ENCODE measurements at regions not wholly inside any gene's neighbourhood (a gene's known extent, or its start where the extent isn't known, plus 50 kb on each side); places are given as distances from the start of the nearest gene placed in this dataset.

DNA sequence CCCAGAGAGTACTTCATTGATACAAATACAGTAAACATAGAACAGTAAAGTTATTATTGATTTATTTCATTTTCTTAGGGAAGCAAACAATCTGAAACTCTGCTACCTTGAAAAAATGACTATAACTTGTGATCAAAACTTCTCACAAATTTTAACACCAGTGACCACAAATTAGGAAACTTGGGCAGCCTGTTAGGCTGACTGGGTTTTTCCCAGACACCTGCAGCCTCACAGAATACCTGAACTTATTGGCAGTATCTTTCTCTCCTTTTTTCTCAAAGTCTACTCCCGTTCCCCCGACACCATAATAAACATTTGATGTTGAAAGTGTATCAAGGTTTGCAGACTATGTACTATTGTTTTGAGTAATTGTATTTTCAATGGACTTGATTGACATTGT lies 360.5 kb downstream of the LMO7 start:
- no TSS peak for BruUV-seq (replicated peaks)
- ChIA-PET CTCF (no interaction called here), POLR2A (ENCODE audit: low non-redundant PET) (no interaction called here)
- no peak for TF ChIP-seq EZH2 (IDR thresholded peaks at IDR 0.05; ENCODE audit: borderline replicate concordance, low read depth, low read length, poor library complexity, severe bottlenecking)
- TF ChIP-seq CTCF (conservative IDR thresholded peaks at IDR 0.05; ENCODE audit: low read depth, low read length), result no peak
- Histone ChIP-seq H3K4me3 (ENCODE audit: low read depth, low read length, poor library complexity, severe bottlenecking) (no peak overlapping the region), H3K4me1 (ENCODE audit: insufficient read depth, low read length, poor library complexity, severe bottlenecking) (no peaks in the 10 kb centered on the region), H3K27me3 (replicated peaks; ENCODE audit: insufficient read depth, low read depth, low read length, poor library complexity) (peaks cover 27% of the 10 kb centered on the region), H3K36me3 (ENCODE audit: insufficient read depth, low read length, poor library complexity, severe bottlenecking) (no peaks in the 10 kb centered on the region), H3K27ac (ENCODE audit: low read depth, low read length, poor library complexity, severe bottlenecking) (no peak overlapping the region), H3K9me3 (ENCODE audit: low read depth, low read length, poor library complexity, severe bottlenecking) (no peaks in the 10 kb centered on the region)
- no peak for DNase-seq (ENCODE audit: low spot score)
- intact Hi-C loops (cut with micrococcal nuclease; ENCODE audit: unreplicated experiment), result no loop called here

DNA sequence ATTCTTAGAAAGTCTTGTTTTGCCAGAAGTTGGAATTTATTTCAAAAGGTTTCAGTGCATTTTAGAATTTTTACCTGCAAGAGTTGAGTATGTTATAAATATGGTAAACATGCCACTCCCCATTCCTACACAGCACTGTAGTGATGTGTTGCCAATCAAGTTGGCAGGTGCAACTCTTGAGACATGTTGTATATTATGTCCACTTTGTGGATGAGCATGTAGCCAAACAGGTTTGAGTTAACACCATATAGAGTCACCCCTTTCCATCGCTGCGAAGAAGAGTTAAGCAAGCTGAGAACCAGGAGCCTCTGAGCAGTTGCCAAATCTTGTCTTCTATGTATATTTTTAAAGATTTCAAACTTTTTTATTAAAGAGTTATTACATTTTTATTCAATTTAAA lies 359.8 kb downstream of the LMO7 start:
- POLR2A ChIA-PET (ENCODE audit: low non-redundant PET), result no interaction called here
- Histone ChIP-seq H3K4me1 (ENCODE audit: insufficient read depth, low read length, poor library complexity, severe bottlenecking) (no peaks in the 10 kb centered on the region), H3K27me3 (replicated peaks; ENCODE audit: insufficient read depth, low read depth, low read length, poor library complexity) (peaks cover 27% of the 10 kb centered on the region), H3K36me3 (ENCODE audit: insufficient read depth, low read length, poor library complexity, severe bottlenecking) (no peaks in the 10 kb centered on the region), H3K4me3 (ENCODE audit: low read depth, low read length, poor library complexity, severe bottlenecking) (no peak overlapping the region), H3K9me3 (ENCODE audit: low read depth, low read length, poor library complexity, severe bottlenecking) (no peaks in the 10 kb centered on the region), H3K27ac (ENCODE audit: low read depth, low read length, poor library complexity, severe bottlenecking) (no peak overlapping the region)
- no peak for TF ChIP-seq CTCF (conservative IDR thresholded peaks at IDR 0.05; ENCODE audit: low read depth, low read length)
- no peak for TF ChIP-seq EZH2 (IDR thresholded peaks at IDR 0.05; ENCODE audit: borderline replicate concordance, low read depth, low read length, poor library complexity, severe bottlenecking)
- intact Hi-C loops (cut with micrococcal nuclease; ENCODE audit: unreplicated experiment), result no loop called here
- BruUV-seq (replicated peaks), result no TSS peak
- CTCF ChIA-PET, result no interaction called here
- DNase-seq (ENCODE audit: low spot score), result no peak

DNA sequence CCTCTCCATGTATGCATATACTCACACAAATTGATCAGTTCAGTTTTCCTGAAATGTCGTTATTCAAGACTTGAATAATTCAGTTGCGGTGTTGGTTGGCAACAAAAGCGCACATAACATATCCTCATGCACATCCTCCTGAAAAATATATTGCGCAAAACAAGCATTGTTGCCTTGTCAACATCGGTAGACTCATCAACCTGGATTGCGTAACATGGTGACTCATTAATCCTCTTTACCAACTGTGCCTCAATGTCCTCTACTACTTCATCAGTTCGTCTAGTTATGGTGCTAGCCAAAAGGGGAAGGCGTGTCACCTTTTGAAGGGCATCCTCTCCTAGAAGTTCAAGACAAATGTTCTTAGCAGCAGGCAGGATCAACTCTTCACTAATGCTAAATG lies 357.7 kb downstream of the LMO7 start:
- ChIA-PET POLR2A (ENCODE audit: low non-redundant PET) (no interaction called here), CTCF (no interaction called here)
- Histone ChIP-seq H3K27ac (ENCODE audit: low read depth, low read length, poor library complexity, severe bottlenecking) (no peak overlapping the region), H3K27me3 (replicated peaks; ENCODE audit: insufficient read depth, low read depth, low read length, poor library complexity) (peaks cover 24% of the 10 kb centered on the region), H3K4me3 (ENCODE audit: low read depth, low read length, poor library complexity, severe bottlenecking) (no peak overlapping the region), H3K4me1 (ENCODE audit: insufficient read depth, low read length, poor library complexity, severe bottlenecking) (no peaks in the 10 kb centered on the region), H3K9me3 (ENCODE audit: low read depth, low read length, poor library complexity, severe bottlenecking) (no peaks in the 10 kb centered on the region), H3K36me3 (ENCODE audit: insufficient read depth, low read length, poor library complexity, severe bottlenecking) (no peaks in the 10 kb centered on the region)
- TF ChIP-seq EZH2 (IDR thresholded peaks at IDR 0.05; ENCODE audit: borderline replicate concordance, low read depth, low read length, poor library complexity, severe bottlenecking) (no peak), CTCF (conservative IDR thresholded peaks at IDR 0.05; ENCODE audit: low read depth, low read length) (no peak)
- intact Hi-C loops (cut with micrococcal nuclease; ENCODE audit: unreplicated experiment), result no loop called here
- DNase-seq (ENCODE audit: low spot score), result no peak
- no TSS peak for BruUV-seq (replicated peaks)

Measured in A673 (cell line).